HCT116 (cell line): ENCODE measurements at regions not wholly inside any gene's neighbourhood (a gene's known extent, or its start where the extent isn't known, plus 50 kb on each side); places are given as distances from the start of the nearest gene placed in this dataset.

Source experiments
- ATAC-seq: fragments of 200-7000 bp; cut with Tn5 transposase; 2 replicates; pipeline ENCODE4 v1.9.1; 2020; ENCODE audit warnings: mild to moderate bottlenecking, moderate library complexity
- BruUV-seq: library from RNA; stranded (reverse); fragments of 400-500 nt; replicated peaks from 2 replicates; lab custom pipeline; 2021; lab: Mats Ljungman, UMichigan
- CTCF ChIA-PET: fragments of 300-600 bp; sonication (Branson Sonifier 250); formaldehyde crosslinking; loops from one replicate; lab custom pipeline; 2021; ENCODE audit warnings: antibody characterized with exemption; lab: Charles Lee
- POLR2A ChIA-PET: fragments of 300-600, 350-600 bp; sonication (Branson Sonifier 250); formaldehyde crosslinking; loops from one replicate; lab custom pipeline; 2021; ENCODE audit warnings: antibody characterized with exemption; lab: Charles Lee
- RAD21 ChIA-PET, 2 experiments: fragments of 300-600 bp; sonication (Branson Sonifier 250); formaldehyde crosslinking; loops; one replicate each; lab custom pipeline; 2023; ENCODE audit warnings: low total read pairs in 2 of 2; ENCODE audit not compliant: uncharacterized antibody in 2 of 2, unreplicated experiment in 2 of 2, low non-redundant PET in 1 of 2; lab: Charles Lee
- DNase-seq: peaks from one replicate; pipeline ENCODE4 v3.0.0-alpha.2; 2010; ENCODE audit warnings: low read depth, low spot score
- H2AFZ ChIP-seq: fragments of 200-600 bp; shearing (Covaris generic), sonication (generic); 2 replicates; pipeline ENCODE4 v1.6.1; 2017; ENCODE audit warnings: low read depth, mixed run types, mixed read lengths, antibody characterized with exemption, low read length; ENCODE audit not compliant: poor library complexity, severe bottlenecking
- H3K27ac ChIP-seq: 2 replicates; pipeline ENCODE4 v1.5.1; 2012; ENCODE audit warnings: low read depth, low read length
- H3K27me3 ChIP-seq: fragments of 200-600 bp; sonication (generic); 2 replicates; pipeline ENCODE4 v1.6.1; 2016; ENCODE audit warnings: mixed run types, low read length, mixed read lengths; ENCODE audit not compliant: insufficient read depth
- H3K36me3 ChIP-seq, 2 experiments: fragments of 200-500 bp in 1 of 2; fragments of 200-600 bp in 1 of 2; sonication (Bioruptor generic) in 1 of 2; sonication (generic) in 1 of 2; 2 replicates each; pipeline versions ENCODE4 v1.5.1 to v1.6.1; 2014 to 2016; ENCODE audit warnings: low read length in 2 of 2, inconsistent platforms in 1 of 2, mixed read lengths in 1 of 2, mixed run types in 1 of 2; ENCODE audit not compliant: insufficient read depth in 2 of 2, control insufficient read depth in 1 of 2
- H3K4me1 ChIP-seq, 2 experiments: fragments of 200-600 bp in 1 of 2; sonication (generic) in 1 of 2; 2 replicates each; pipeline versions ENCODE4 v1.5.1 to v1.6.1; 2012 to 2017; ENCODE audit warnings: low read length in 2 of 2, inconsistent platforms in 1 of 2, mild to moderate bottlenecking in 1 of 2, mixed read lengths in 1 of 2, mixed run types in 1 of 2, moderate library complexity in 1 of 2; ENCODE audit not compliant: insufficient read depth in 2 of 2, control insufficient read depth in 1 of 2
- H3K4me2 ChIP-seq: fragments of 200-600 bp; sonication (generic); 2 replicates; pipeline ENCODE4 v1.6.1; 2017; ENCODE audit warnings: mixed run types, low read length, mixed read lengths
- H3K4me3 ChIP-seq, 2 experiments: fragments of 200-600 bp in 1 of 2; sonication (generic) in 1 of 2; replicated peaks in 1 of 2; 2 replicates each; pipeline ENCODE4 v1.5.1; 2011 to 2016; ENCODE audit warnings: low read length in 2 of 2, control low read depth in 1 of 2, low read depth in 1 of 2, mild to moderate bottlenecking in 1 of 2, mixed read lengths in 1 of 2, mixed run types in 1 of 2
- H3K79me2 ChIP-seq: fragments of 200-600 bp; sonication (generic); 2 replicates; pipeline ENCODE4 v1.6.1; 2017; ENCODE audit warnings: mild to moderate bottlenecking, mixed run types, low read length, moderate library complexity, mixed read lengths; ENCODE audit not compliant: insufficient read depth
- H3K9ac ChIP-seq: fragments of 200-600 bp; sonication (generic); 2 replicates; pipeline ENCODE4 v1.6.1; 2016; ENCODE audit warnings: low read length, mixed read lengths
- H3K9me2 ChIP-seq: fragments of 200-600 bp; sonication (generic), shearing (Covaris generic); 2 replicates; pipeline ENCODE4 v1.6.1; 2017; ENCODE audit warnings: mixed run types, mild to moderate bottlenecking, moderate library complexity; ENCODE audit not compliant: insufficient read depth
- H3K9me3 ChIP-seq, 2 experiments: fragments of 200-500 bp in 1 of 2; fragments of 200-600 bp in 1 of 2; sonication (Bioruptor generic) in 1 of 2; sonication (generic) in 1 of 2; 2 replicates each; pipeline ENCODE4 v1.6.1; 2014 to 2017; ENCODE audit warnings: low read length in 2 of 2, mixed read lengths in 2 of 2, inconsistent platforms in 1 of 2, low read depth in 1 of 2, mild to moderate bottlenecking in 1 of 2, mixed run types in 1 of 2, moderate library complexity in 1 of 2; ENCODE audit not compliant: control insufficient read depth in 1 of 2, insufficient read depth in 1 of 2
- H4K20me1 ChIP-seq: fragments of 200-600 bp; sonication (generic), shearing (Covaris generic); 2 replicates; pipeline ENCODE4 v1.6.1; 2017; ENCODE audit warnings: mixed run types, mild to moderate bottlenecking, moderate library complexity; ENCODE audit not compliant: insufficient read depth
- CEBPB ChIP-seq: IDR thresholded peaks from 2 replicates; pipeline ENCODE4 v1.6.1; 2012; ENCODE audit warnings: low read depth
- EGR1 ChIP-seq: IDR thresholded peaks from 2 replicates; pipeline ENCODE4 v1.6.1; 2012; ENCODE audit warnings: low read depth
- EZH2 ChIP-seq: fragments of 200-600 bp; sonication (generic); IDR thresholded peaks from 2 replicates; pipeline ENCODE4 v1.6.1; 2017; ENCODE audit warnings: antibody characterized with exemption, mixed run types
- EZH2phosphoT487 ChIP-seq: fragments of 200-600 bp; IDR thresholded peaks from 2 replicates; pipeline ENCODE4 v1.6.1; 2018; ENCODE audit warnings: antibody characterized with exemption, borderline replicate concordance
- FOSL1 ChIP-seq: IDR thresholded peaks from 2 replicates; pipeline ENCODE4 v1.6.1; 2012; ENCODE audit warnings: low read depth
- JUND ChIP-seq: IDR thresholded peaks from 2 replicates; pipeline ENCODE4 v1.6.1; 2012
- POLR2A ChIP-seq: IDR thresholded peaks from 2 replicates; pipeline ENCODE4 v1.7.0; 2011; ENCODE audit warnings: borderline replicate concordance; ENCODE audit not compliant: insufficient read depth, insufficient read length; ENCODE audit errors: extremely low read depth
- POLR2AphosphoS5 ChIP-seq: IDR thresholded peaks from 2 replicates; pipeline ENCODE4 v1.6.1; 2011; ENCODE audit warnings: mild to moderate bottlenecking, low read depth, low read length, moderate library complexity
- RAD21 ChIP-seq: IDR thresholded peaks from 2 replicates; pipeline ENCODE4 v1.6.1; 2012; ENCODE audit warnings: low read depth, mild to moderate bottlenecking
- SIN3A ChIP-seq: IDR thresholded peaks from 2 replicates; pipeline ENCODE4 v1.6.1; 2012; ENCODE audit warnings: low read depth
- SP1 ChIP-seq: IDR thresholded peaks from 2 replicates; pipeline ENCODE4 v1.6.1; 2012; ENCODE audit warnings: low read depth
- SRF ChIP-seq: IDR thresholded peaks from 2 replicates; pipeline ENCODE4 v1.6.1; 2012; ENCODE audit warnings: low read depth
- TCF7L2 ChIP-seq: IDR thresholded peaks from 2 replicates; pipeline ENCODE4 v1.7.0; 2011; ENCODE audit warnings: borderline replicate concordance, inconsistent platforms; ENCODE audit not compliant: insufficient read depth, insufficient read length; ENCODE audit errors: extremely low read depth
- YY1 ChIP-seq: IDR thresholded peaks from 2 replicates; pipeline ENCODE4 v1.6.1; 2011; ENCODE audit warnings: low read length, low read depth, moderate library complexity, mild to moderate bottlenecking; ENCODE audit not compliant: insufficient replicate concordance; ENCODE audit errors: extremely low read depth
- ZNF274 ChIP-seq: fragments of 200-500 bp; sonication (Bioruptor generic); IDR thresholded peaks from 2 replicates; pipeline ENCODE4 v1.6.1; 2014; ENCODE audit warnings: mild to moderate bottlenecking, low read depth, low read length, inconsistent platforms
- intact Hi-C: fragments of 100-400 bp; cut with micrococcal nuclease; formaldehyde crosslinking; loops from 2 replicates; pipeline ENCODE4 v1.10.0; 2022
- TF ChIP-seq, protein P1 (sequence below): IDR thresholded peaks from 2 replicates; pipeline ENCODE4 v1.6.1; 2012
- TF ChIP-seq, protein P2 (sequence below): IDR thresholded peaks from 2 replicates; pipeline ENCODE4 v1.6.1; 2012; ENCODE audit warnings: low read depth
- TF ChIP-seq, protein P3 (sequence below), 3 experiments: fragments of 200-600 bp in 1 of 3; sonication (generic) in 1 of 3; IDR thresholded peaks in 2 of 3; conservative IDR thresholded peaks in 1 of 3; 2 replicates each; pipeline ENCODE4 v1.5.1; 2012 to 2017; ENCODE audit warnings: low read depth in 2 of 3, low read length in 2 of 3, antibody characterized with exemption in 1 of 3, borderline replicate concordance in 1 of 3, control low read depth in 1 of 3, mild to moderate bottlenecking in 1 of 3, mixed read lengths in 1 of 3, mixed run types in 1 of 3, moderate library complexity in 1 of 3; ENCODE audit not compliant: insufficient read depth in 1 of 3

DNA sequence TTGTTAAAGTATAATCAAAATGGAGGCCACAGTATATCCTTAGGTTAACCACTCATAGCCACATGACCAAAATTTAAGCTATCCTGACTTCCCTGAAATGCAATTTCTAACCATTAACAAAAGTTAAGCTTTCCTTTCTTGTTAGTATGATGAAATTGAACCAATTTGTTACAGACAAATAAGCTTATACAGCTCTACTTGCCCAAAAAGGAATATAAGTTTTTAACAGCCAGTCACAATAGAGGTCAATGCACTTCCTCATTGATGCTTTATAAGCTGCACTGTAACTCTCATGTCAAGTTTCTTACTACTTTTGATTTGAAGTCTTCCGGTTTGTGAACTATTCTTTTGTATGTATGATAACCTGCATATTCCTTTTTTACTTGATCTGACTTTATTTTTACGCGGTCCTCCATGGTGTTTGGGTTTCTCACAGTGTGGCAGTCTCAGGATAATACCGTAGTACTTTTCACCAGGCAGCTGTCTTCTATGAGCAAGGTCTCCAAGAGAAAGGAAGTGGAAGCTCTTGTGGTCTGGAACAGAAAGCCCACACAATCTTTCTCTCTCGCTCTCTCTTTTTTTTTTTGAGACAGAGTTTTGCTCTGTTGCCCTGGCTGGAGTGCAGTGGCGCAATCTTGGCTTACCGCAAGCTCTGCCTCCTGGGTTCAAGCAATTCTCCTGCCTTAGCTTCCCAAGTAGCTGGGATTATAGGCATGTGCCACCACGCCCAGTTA is 331.6 kb downstream of the SRGAP2C start:
- CTCF ChIA-PET, result no interaction called here
- RAD21 ChIA-PET, result no interaction called here
- Histone ChIP-seq H3K27ac (no peak overlapping the region), H2AFZ (no peak overlapping the region), H3K9me3 (no peaks in the 10 kb centered on the region), H3K36me3 (no peaks in the 10 kb centered on the region), H3K4me3 (no peak overlapping the region), H3K4me1 (peaks cover 0 to 13% of the 10 kb centered on the region in 2 experiments; a peak in 1 of 4 replicates), H3K9me2 (no peaks in the 10 kb centered on the region), H3K9ac (no peak overlapping the region), H3K4me2 (no peak overlapping the region), H3K27me3 (no peaks in the 10 kb centered on the region), H4K20me1 (no peaks in the 10 kb centered on the region), H3K79me2 (no peaks in the 10 kb centered on the region)
- BruUV-seq, result no TSS peak
- ATAC-seq (no peak), DNase-seq (no peak)
- POLR2A ChIA-PET, result no interaction called here
- TF ChIP-seq TCF7L2 (no peak), JUND (no peak), ZNF274 (no peak), YY1 (no peak), SIN3A (no peak), SRF (no peak), EZH2phosphoT487 (no peak), POLR2AphosphoS5 (no peak), CEBPB (no peak), FOSL1 (no peak), EGR1 (no peak), RAD21 (no peak), EZH2 (no peak), POLR2A (no peak), SP1 (no peak)
- TF ChIP-seq, protein P1, sequence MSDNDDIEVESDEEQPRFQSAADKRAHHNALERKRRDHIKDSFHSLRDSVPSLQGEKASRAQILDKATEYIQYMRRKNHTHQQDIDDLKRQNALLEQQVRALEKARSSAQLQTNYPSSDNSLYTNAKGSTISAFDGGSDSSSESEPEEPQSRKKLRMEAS, result no peak
- TF ChIP-seq, protein P2, sequence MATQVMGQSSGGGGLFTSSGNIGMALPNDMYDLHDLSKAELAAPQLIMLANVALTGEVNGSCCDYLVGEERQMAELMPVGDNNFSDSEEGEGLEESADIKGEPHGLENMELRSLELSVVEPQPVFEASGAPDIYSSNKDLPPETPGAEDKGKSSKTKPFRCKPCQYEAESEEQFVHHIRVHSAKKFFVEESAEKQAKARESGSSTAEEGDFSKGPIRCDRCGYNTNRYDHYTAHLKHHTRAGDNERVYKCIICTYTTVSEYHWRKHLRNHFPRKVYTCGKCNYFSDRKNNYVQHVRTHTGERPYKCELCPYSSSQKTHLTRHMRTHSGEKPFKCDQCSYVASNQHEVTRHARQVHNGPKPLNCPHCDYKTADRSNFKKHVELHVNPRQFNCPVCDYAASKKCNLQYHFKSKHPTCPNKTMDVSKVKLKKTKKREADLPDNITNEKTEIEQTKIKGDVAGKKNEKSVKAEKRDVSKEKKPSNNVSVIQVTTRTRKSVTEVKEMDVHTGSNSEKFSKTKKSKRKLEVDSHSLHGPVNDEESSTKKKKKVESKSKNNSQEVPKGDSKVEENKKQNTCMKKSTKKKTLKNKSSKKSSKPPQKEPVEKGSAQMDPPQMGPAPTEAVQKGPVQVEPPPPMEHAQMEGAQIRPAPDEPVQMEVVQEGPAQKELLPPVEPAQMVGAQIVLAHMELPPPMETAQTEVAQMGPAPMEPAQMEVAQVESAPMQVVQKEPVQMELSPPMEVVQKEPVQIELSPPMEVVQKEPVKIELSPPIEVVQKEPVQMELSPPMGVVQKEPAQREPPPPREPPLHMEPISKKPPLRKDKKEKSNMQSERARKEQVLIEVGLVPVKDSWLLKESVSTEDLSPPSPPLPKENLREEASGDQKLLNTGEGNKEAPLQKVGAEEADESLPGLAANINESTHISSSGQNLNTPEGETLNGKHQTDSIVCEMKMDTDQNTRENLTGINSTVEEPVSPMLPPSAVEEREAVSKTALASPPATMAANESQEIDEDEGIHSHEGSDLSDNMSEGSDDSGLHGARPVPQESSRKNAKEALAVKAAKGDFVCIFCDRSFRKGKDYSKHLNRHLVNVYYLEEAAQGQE, result no peak
- TF ChIP-seq, protein P3, sequence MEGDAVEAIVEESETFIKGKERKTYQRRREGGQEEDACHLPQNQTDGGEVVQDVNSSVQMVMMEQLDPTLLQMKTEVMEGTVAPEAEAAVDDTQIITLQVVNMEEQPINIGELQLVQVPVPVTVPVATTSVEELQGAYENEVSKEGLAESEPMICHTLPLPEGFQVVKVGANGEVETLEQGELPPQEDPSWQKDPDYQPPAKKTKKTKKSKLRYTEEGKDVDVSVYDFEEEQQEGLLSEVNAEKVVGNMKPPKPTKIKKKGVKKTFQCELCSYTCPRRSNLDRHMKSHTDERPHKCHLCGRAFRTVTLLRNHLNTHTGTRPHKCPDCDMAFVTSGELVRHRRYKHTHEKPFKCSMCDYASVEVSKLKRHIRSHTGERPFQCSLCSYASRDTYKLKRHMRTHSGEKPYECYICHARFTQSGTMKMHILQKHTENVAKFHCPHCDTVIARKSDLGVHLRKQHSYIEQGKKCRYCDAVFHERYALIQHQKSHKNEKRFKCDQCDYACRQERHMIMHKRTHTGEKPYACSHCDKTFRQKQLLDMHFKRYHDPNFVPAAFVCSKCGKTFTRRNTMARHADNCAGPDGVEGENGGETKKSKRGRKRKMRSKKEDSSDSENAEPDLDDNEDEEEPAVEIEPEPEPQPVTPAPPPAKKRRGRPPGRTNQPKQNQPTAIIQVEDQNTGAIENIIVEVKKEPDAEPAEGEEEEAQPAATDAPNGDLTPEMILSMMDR (IDR thresholded peaks at IDR 0.05 in 2 of 3, conservative IDR thresholded peaks at IDR 0.05 in 1 of 3; ENCODE audit: borderline replicate concordance in 1 of 3, insufficient read depth in 1 of 3, low read depth in 2 of 3, low read length in 2 of 3), result no peak
- intact Hi-C loops, result loop anchor here (2.0 to 5.0 kb wide), 2 partner anchors 18 to 34 kb away; no protein-coding TSS in a partner anchor
